ENCODE measurements at regions not wholly inside any gene's neighbourhood (a gene's known extent, or its start where the extent isn't known, plus 50 kb on each side); places are given as distances from the start of the nearest gene placed in this dataset.

- Histone ChIP-seq H3K36me3 (replicated peaks in 1 of 2; ENCODE audit: control insufficient read depth in 2 of 2, insufficient read depth in 2 of 2, low read length in 2 of 2) (no peaks in the 10 kb centered on the region), H3K4ac (ENCODE audit: low read length) (no peak overlapping the region), H3K14ac (ENCODE audit: low read length) (no peak overlapping the region), H3K9me3 (replicated peaks in 1 of 2; ENCODE audit: control insufficient read depth in 2 of 2, insufficient read depth in 1 of 2, low read depth in 1 of 2, low read length in 2 of 2) (no peaks in the 10 kb centered on the region), H3K4me1 (ENCODE audit: control insufficient read depth in 2 of 2, insufficient read depth in 1 of 2, low read depth in 1 of 2, low read length in 2 of 2) (no peaks in the 10 kb centered on the region), H3K9ac (ENCODE audit: low read depth, low read length, poor library complexity) (no peak overlapping the region), H2BK5ac (ENCODE audit: low read length) (no peak overlapping the region), H2BK15ac (ENCODE audit: low read length) (no peak overlapping the region), H3K27ac (replicated peaks; ENCODE audit: low read length) (no peak overlapping the region), H3K23ac (ENCODE audit: low read depth, low read length, poor library complexity) (no peak overlapping the region), H2BK120ac (ENCODE audit: low read depth, low read length) (no peak overlapping the region), H3K18ac (ENCODE audit: low read length) (no peak overlapping the region), H2AFZ (ENCODE audit: low read length) (no peak overlapping the region), H4K91ac (ENCODE audit: low read depth, low read length, poor library complexity) (no peak overlapping the region), H4K8ac (ENCODE audit: low read depth, low read length) (no peak overlapping the region), H2AK5ac (ENCODE audit: low read depth, low read length) (no peak overlapping the region), H3K4me3 (ENCODE audit: low read length in 2 of 2) (no peak overlapping the region), H2BK12ac (ENCODE audit: low read length) (no peak overlapping the region), H3K27me3 (ENCODE audit: control insufficient read depth in 3 of 3, insufficient read depth in 3 of 3, low read depth in 1 of 3, low read length in 3 of 3) (no peaks in the 10 kb centered on the region), H3K4me2 (ENCODE audit: insufficient read depth, low read length, poor library complexity, severe bottlenecking) (no peak overlapping the region), H3K79me1 (ENCODE audit: low read depth, low read length) (no peaks in the 10 kb centered on the region)
- WGBS, 2 donors (ENCODE audit: extremely low coverage in 2 of 2, insufficient read length in 2 of 2, insufficient replicate concordance in 1 of 2): no CpG with 5 or more reads among the region's 2 CpGs
- no peak for DNase-seq (ENCODE audit: low spot score)
These were observed 84.9 kb upstream of the NRN1 start for GRCh38 chr6:6091608-6092002.

- no peak for DNase-seq (ENCODE audit: low spot score)
- Histone ChIP-seq H3K14ac (ENCODE audit: low read length) (no peak overlapping the region), H2BK15ac (ENCODE audit: low read length) (no peak overlapping the region), H2BK5ac (ENCODE audit: low read length) (no peak overlapping the region), H3K36me3 (replicated peaks in 1 of 2; ENCODE audit: control insufficient read depth in 2 of 2, insufficient read depth in 2 of 2, low read length in 2 of 2) (no peaks in the 10 kb centered on the region), H2AFZ (ENCODE audit: low read length) (no peak overlapping the region), H3K18ac (ENCODE audit: low read length) (no peak overlapping the region), H3K9ac (ENCODE audit: low read depth, low read length, poor library complexity) (no peak overlapping the region), H3K79me1 (ENCODE audit: low read depth, low read length) (no peaks in the 10 kb centered on the region), H4K8ac (ENCODE audit: low read depth, low read length) (no peak overlapping the region), H3K4ac (ENCODE audit: low read length) (no peak overlapping the region), H2BK120ac (ENCODE audit: low read depth, low read length) (no peak overlapping the region), H3K27ac (replicated peaks; ENCODE audit: low read length) (no peak overlapping the region), H3K4me1 (ENCODE audit: control insufficient read depth in 2 of 2, insufficient read depth in 1 of 2, low read depth in 1 of 2, low read length in 2 of 2) (no peaks in the 10 kb centered on the region), H3K4me2 (ENCODE audit: insufficient read depth, low read length, poor library complexity, severe bottlenecking) (no peak overlapping the region), H4K91ac (ENCODE audit: low read depth, low read length, poor library complexity) (no peak overlapping the region), H3K23ac (ENCODE audit: low read depth, low read length, poor library complexity) (no peak overlapping the region), H3K27me3 (ENCODE audit: control insufficient read depth in 3 of 3, insufficient read depth in 3 of 3, low read depth in 1 of 3, low read length in 3 of 3) (no peaks in the 10 kb centered on the region), H3K9me3 (replicated peaks in 1 of 2; ENCODE audit: control insufficient read depth in 2 of 2, insufficient read depth in 1 of 2, low read depth in 1 of 2, low read length in 2 of 2) (no peaks in the 10 kb centered on the region), H2BK12ac (ENCODE audit: low read length) (no peak overlapping the region), H2AK5ac (ENCODE audit: low read depth, low read length) (no peak overlapping the region), H3K4me3 (ENCODE audit: low read length in 2 of 2) (no peak overlapping the region)
- WGBS, 2 donors (ENCODE audit: extremely low coverage in 2 of 2, insufficient read length in 2 of 2, insufficient replicate concordance in 1 of 2): no CpG with 5 or more reads among the region's 5 CpGs
These were observed 84.3 kb upstream of the NRN1 start for GRCh38 chr6:6090861-6091607.

GRCh38 chr6:6085928-6086668, 79.4 kb upstream of the NRN1 start:
- no CpG with 5 or more reads among the region's 4 CpGs for WGBS, 2 donors (ENCODE audit: extremely low coverage in 2 of 2, insufficient read length in 2 of 2, insufficient replicate concordance in 1 of 2)
- no peaks in the 10 kb centered on the region for H3K9me3 ChIP-seq (replicated peaks in 1 of 2; ENCODE audit: control insufficient read depth in 2 of 2, insufficient read depth in 1 of 2, low read depth in 1 of 2, low read length in 2 of 2)
- H4K8ac ChIP-seq (ENCODE audit: low read depth, low read length): no peak overlapping the region
- H2AFZ ChIP-seq (ENCODE audit: low read length): no peak overlapping the region
- no peak overlapping the region for H2BK5ac ChIP-seq (ENCODE audit: low read length)
- H2BK15ac ChIP-seq (ENCODE audit: low read length): no peak overlapping the region
- no peak overlapping the region for H4K91ac ChIP-seq (ENCODE audit: low read depth, low read length, poor library complexity)
- no peaks in the 10 kb centered on the region for H3K36me3 ChIP-seq (replicated peaks in 1 of 2; ENCODE audit: control insufficient read depth in 2 of 2, insufficient read depth in 2 of 2, low read length in 2 of 2)
- no peak overlapping the region for H3K4ac ChIP-seq (ENCODE audit: low read length)
- H3K4me1 ChIP-seq (ENCODE audit: control insufficient read depth in 2 of 2, insufficient read depth in 1 of 2, low read depth in 1 of 2, low read length in 2 of 2): no peaks in the 10 kb centered on the region
- no peak overlapping the region for H3K23ac ChIP-seq (ENCODE audit: low read depth, low read length, poor library complexity)
- H3K79me1 ChIP-seq (ENCODE audit: low read depth, low read length): no peaks in the 10 kb centered on the region
- H2AK5ac ChIP-seq (ENCODE audit: low read depth, low read length): no peak overlapping the region
- no peak overlapping the region for H3K4me2 ChIP-seq (ENCODE audit: insufficient read depth, low read length, poor library complexity, severe bottlenecking)
- H3K4me3 ChIP-seq (ENCODE audit: low read length in 2 of 2): no peak overlapping the region
- no peak overlapping the region for H2BK12ac ChIP-seq (ENCODE audit: low read length)
- no peak overlapping the region for H3K9ac ChIP-seq (ENCODE audit: low read depth, low read length, poor library complexity)
- no peak overlapping the region for H3K14ac ChIP-seq (ENCODE audit: low read length)
- no peak for DNase-seq (ENCODE audit: low spot score)
- H2BK120ac ChIP-seq (ENCODE audit: low read depth, low read length): no peak overlapping the region
- no peaks in the 10 kb centered on the region for H3K27me3 ChIP-seq (ENCODE audit: control insufficient read depth in 3 of 3, insufficient read depth in 3 of 3, low read depth in 1 of 3, low read length in 3 of 3)
- no peak overlapping the region for H3K27ac ChIP-seq (replicated peaks; ENCODE audit: low read length)
- no peak overlapping the region for H3K18ac ChIP-seq (ENCODE audit: low read length)

GRCh38 chr6:6080975-6081374, 74.2 kb upstream of the NRN1 start:
- Histone ChIP-seq H2BK12ac (ENCODE audit: low read length) (no peak overlapping the region), H4K91ac (ENCODE audit: low read depth, low read length, poor library complexity) (no peak overlapping the region), H2BK15ac (ENCODE audit: low read length) (no peak overlapping the region), H3K14ac (ENCODE audit: low read length) (no peak overlapping the region), H3K27ac (replicated peaks; ENCODE audit: low read length) (no peak overlapping the region), H4K8ac (ENCODE audit: low read depth, low read length) (no peak overlapping the region), H2BK120ac (ENCODE audit: low read depth, low read length) (no peak overlapping the region), H2AK5ac (ENCODE audit: low read depth, low read length) (no peak overlapping the region), H3K4ac (ENCODE audit: low read length) (no peak overlapping the region), H3K79me1 (ENCODE audit: low read depth, low read length) (no peaks in the 10 kb centered on the region), H3K4me1 (ENCODE audit: control insufficient read depth in 2 of 2, insufficient read depth in 1 of 2, low read depth in 1 of 2, low read length in 2 of 2) (no peaks in the 10 kb centered on the region), H3K9me3 (replicated peaks in 1 of 2; ENCODE audit: control insufficient read depth in 2 of 2, insufficient read depth in 1 of 2, low read depth in 1 of 2, low read length in 2 of 2) (no peaks in the 10 kb centered on the region), H3K27me3 (ENCODE audit: control insufficient read depth in 3 of 3, insufficient read depth in 3 of 3, low read depth in 1 of 3, low read length in 3 of 3) (no peaks in the 10 kb centered on the region), H2BK5ac (ENCODE audit: low read length) (no peak overlapping the region), H3K9ac (ENCODE audit: low read depth, low read length, poor library complexity) (no peak overlapping the region), H3K18ac (ENCODE audit: low read length) (no peak overlapping the region), H3K4me3 (ENCODE audit: low read length in 2 of 2) (no peak overlapping the region), H2AFZ (ENCODE audit: low read length) (no peak overlapping the region), H3K23ac (ENCODE audit: low read depth, low read length, poor library complexity) (no peak overlapping the region), H3K4me2 (ENCODE audit: insufficient read depth, low read length, poor library complexity, severe bottlenecking) (no peak overlapping the region), H3K36me3 (replicated peaks in 1 of 2; ENCODE audit: control insufficient read depth in 2 of 2, insufficient read depth in 2 of 2, low read length in 2 of 2) (no peaks in the 10 kb centered on the region)
- WGBS, 2 donors (ENCODE audit: extremely low coverage in 2 of 2, insufficient read length in 2 of 2, insufficient replicate concordance in 1 of 2): no CpG with 5 or more reads among the region's 4 CpGs
- no peak for DNase-seq (ENCODE audit: low spot score)

Data from neuronal stem cell (in vitro differentiated cells).